IMR-90 (cell line): ENCODE measurements at regions not wholly inside any gene's neighbourhood (a gene's known extent, or its start where the extent isn't known, plus 50 kb on each side); places are given as distances from the start of the nearest gene placed in this dataset.
A peak's percentile ranks its signal among the peaks of the same experiment; 100 is the strongest.
"Not testable (repeated sequence)": the region's sequence is repeated elsewhere in the genome, so short reads cannot be mapped to it uniquely, and the experiment has no call there.

Source experiments
- ATAC-seq: fragments of 200-7000 bp; cut with Tn5 transposase; 2 replicates; pipeline ENCODE4 v1.9.1; 2020; ENCODE audit warnings: low read depth, mild to moderate bottlenecking, moderate library complexity
- BruUV-seq: library from RNA; stranded (reverse); fragments of 400-500 nt; replicated peaks from 2 replicates; lab custom pipeline; 2021; lab: Mats Ljungman, UMichigan
- CTCF ChIA-PET: fragments of 300-600 bp; formaldehyde crosslinking; extraction: SDS; loops from one replicate; lab custom pipeline; 2021; ENCODE audit warnings: antibody characterized with exemption; lab: Yijun Ruan, JAX
- POLR2A ChIA-PET: fragments of 300-600 bp; sonication (Branson Sonifier 250); formaldehyde crosslinking; loops from one replicate; lab custom pipeline; 2022; ENCODE audit warnings: antibody characterized with exemption; ENCODE audit not compliant: unreplicated experiment; lab: Charles Lee
- DNase-seq: peaks from one replicate; pipeline ENCODE4 v3.0.0; 2013
- H2AFZ ChIP-seq: replicated peaks from 2 replicates; pipeline ENCODE3; 2013; ENCODE audit warnings: low read length, mild to moderate bottlenecking; ENCODE audit not compliant: poor library complexity
- H2AK5ac ChIP-seq: 2 replicates; pipeline ENCODE4 v1.6.1; 2013; ENCODE audit warnings: low read depth, low read length, inconsistent platforms
- H2AK9ac ChIP-seq: replicated peaks from 2 replicates; pipeline ENCODE3; 2013; ENCODE audit warnings: mild to moderate bottlenecking, low read depth, low read length, moderate library complexity; ENCODE audit not compliant: poor library complexity
- H2BK120ac ChIP-seq: 2 replicates; pipeline ENCODE4 v1.6.1; 2013; ENCODE audit warnings: low read depth, low read length, inconsistent platforms
- H2BK15ac ChIP-seq: 3 replicates; pipeline ENCODE4 v1.6.1; 2013; ENCODE audit warnings: low read depth, low read length, inconsistent platforms
- H2BK20ac ChIP-seq: 2 replicates; pipeline ENCODE4 v1.6.1; 2013; ENCODE audit warnings: low read depth, mild to moderate bottlenecking, inconsistent platforms, low read length, moderate library complexity
- H2BK5ac ChIP-seq: 2 replicates; pipeline ENCODE4 v1.6.1; 2013; ENCODE audit warnings: mild to moderate bottlenecking, low read depth, low read length, inconsistent platforms; ENCODE audit not compliant: poor library complexity, severe bottlenecking
- H3K14ac ChIP-seq: replicated peaks from 2 replicates; pipeline ENCODE4 v1.6.1; 2013; ENCODE audit warnings: low read depth, low read length, inconsistent platforms
- H3K18ac ChIP-seq: 2 replicates; pipeline ENCODE4 v1.6.1; 2013; ENCODE audit warnings: low read depth, low read length, control low read depth
- H3K23ac ChIP-seq: 2 replicates; pipeline ENCODE4 v1.6.1; 2013; ENCODE audit warnings: low read depth, low read length, inconsistent platforms
- H3K27ac ChIP-seq: 2 replicates; pipeline ENCODE4 v1.5.1; 2013; ENCODE audit warnings: mild to moderate bottlenecking, control low read depth, low read length; ENCODE audit not compliant: insufficient read depth
- H3K27me3 ChIP-seq: 2 replicates; pipeline ENCODE4 v1.6.1; 2013; ENCODE audit warnings: low read length; ENCODE audit not compliant: control insufficient read depth, insufficient read depth
- H3K36me3 ChIP-seq: 2 replicates; pipeline ENCODE4 v1.6.1; 2013; ENCODE audit warnings: low read length, mixed read lengths; ENCODE audit not compliant: control insufficient read depth, insufficient read depth
- H3K4ac ChIP-seq: 2 replicates; pipeline ENCODE4 v1.6.1; 2013; ENCODE audit warnings: low read depth, low read length, inconsistent platforms
- H3K4me1 ChIP-seq: 2 replicates; pipeline ENCODE4 v1.6.1; 2013; ENCODE audit warnings: low read length, mixed read lengths; ENCODE audit not compliant: control insufficient read depth, insufficient read depth
- H3K4me2 ChIP-seq: 2 replicates; pipeline ENCODE4 v1.6.1; 2013; ENCODE audit warnings: low read depth, mild to moderate bottlenecking, control low read depth, low read length, moderate library complexity
- H3K4me3 ChIP-seq: 2 replicates; pipeline ENCODE4 v1.5.1; 2013; ENCODE audit warnings: low read depth, mild to moderate bottlenecking, control low read depth, low read length, moderate library complexity; ENCODE audit not compliant: insufficient read depth
- H3K56ac ChIP-seq: 2 replicates; pipeline ENCODE4 v1.6.1; 2013; ENCODE audit warnings: low read length, inconsistent platforms; ENCODE audit not compliant: insufficient read depth; ENCODE audit errors: extremely low read depth
- H3K79me1 ChIP-seq, 2 experiments: 2 replicates each; pipeline ENCODE4 v1.6.1; 2013; ENCODE audit warnings: low read length in 2 of 2, inconsistent platforms in 1 of 2, low read depth in 1 of 2
- H3K9ac ChIP-seq: 2 replicates; pipeline ENCODE4 v1.6.1; 2013; ENCODE audit warnings: low read depth, low read length, control low read depth
- H3K9me1 ChIP-seq: 2 replicates; pipeline ENCODE4 v1.6.1; 2013; ENCODE audit warnings: low read length, inconsistent platforms; ENCODE audit not compliant: insufficient read depth
- H3K9me3 ChIP-seq: 2 replicates; pipeline ENCODE4 v1.6.1; 2013; ENCODE audit warnings: low read length; ENCODE audit not compliant: control insufficient read depth, insufficient read depth
- H4K20me1 ChIP-seq: 2 replicates; pipeline ENCODE4 v1.6.1; 2013; ENCODE audit warnings: low read length, inconsistent platforms; ENCODE audit not compliant: insufficient read depth
- H4K5ac ChIP-seq: 2 replicates; pipeline ENCODE4 v1.6.1; 2013; ENCODE audit warnings: mild to moderate bottlenecking, low read depth, low read length, control low read depth
- H4K8ac ChIP-seq, 2 experiments: 2 replicates each; pipeline ENCODE4 v1.6.1; 2013; ENCODE audit warnings: low read depth in 2 of 2, low read length in 2 of 2, control low read depth in 1 of 2, inconsistent platforms in 1 of 2
- H4K91ac ChIP-seq: 2 replicates; pipeline ENCODE4 v1.6.1; 2013; ENCODE audit warnings: low read depth, low read length, inconsistent platforms; ENCODE audit not compliant: insufficient read depth
- MAZ ChIP-seq: IDR thresholded peaks from 2 replicates; pipeline ENCODE4 v1.6.1; 2012; ENCODE audit warnings: low read depth, mild to moderate bottlenecking, low read length, improper control_type of control experiment, moderate library complexity, borderline replicate concordance
- RAD21 ChIP-seq: IDR thresholded peaks from 2 replicates; pipeline ENCODE4 v1.6.1; 2012; ENCODE audit warnings: low read length, improper control_type of control experiment
- SMC3 ChIP-seq: fragments of 150-350 bp; IDR thresholded peaks from 2 replicates; pipeline ENCODE4 v1.6.1; 2016; ENCODE audit warnings: low read depth, mild to moderate bottlenecking, antibody characterized with exemption, low read length, moderate library complexity
- WGBS, 2 experiments: methylation state at CpG; one replicate each; pipeline versions ENCODE4 v1.1.5 to v1.1.7; 2013; ENCODE audit warnings: missing lambda C conversion rate in 2 of 2; ENCODE audit not compliant: insufficient read length in 1 of 2; ENCODE audit errors: extremely low coverage in 2 of 2; 5-methylcytosine and 5-hydroxymethylcytosine counted together
- dilution Hi-C: fragments of 300-500 bp; cut with HindIII; formaldehyde crosslinking; loops from one replicate; pipeline ENCODE4 v1.14.3; 2018; ENCODE audit warnings: low sequenced_read_pairs; ENCODE audit not compliant: unreplicated experiment
- in situ Hi-C: fragments of 300-500 bp; cut with MboI; formaldehyde crosslinking; loops from 3 replicates; pipeline ENCODE4 v1.14.3; 2019; ENCODE audit warnings: low sequenced_read_pairs, inconsistent platforms, mixed read lengths
- intact Hi-C: fragments of 100-400 bp; cut with micrococcal nuclease; formaldehyde crosslinking; loops from 2 replicates; pipeline ENCODE4 v1.10.0; 2022
- TF ChIP-seq, protein P1 (sequence below): conservative IDR thresholded peaks from 2 replicates; pipeline ENCODE4 v1.5.1; 2012; ENCODE audit warnings: mild to moderate bottlenecking, low read depth, low read length, improper control_type of control experiment

DNA sequence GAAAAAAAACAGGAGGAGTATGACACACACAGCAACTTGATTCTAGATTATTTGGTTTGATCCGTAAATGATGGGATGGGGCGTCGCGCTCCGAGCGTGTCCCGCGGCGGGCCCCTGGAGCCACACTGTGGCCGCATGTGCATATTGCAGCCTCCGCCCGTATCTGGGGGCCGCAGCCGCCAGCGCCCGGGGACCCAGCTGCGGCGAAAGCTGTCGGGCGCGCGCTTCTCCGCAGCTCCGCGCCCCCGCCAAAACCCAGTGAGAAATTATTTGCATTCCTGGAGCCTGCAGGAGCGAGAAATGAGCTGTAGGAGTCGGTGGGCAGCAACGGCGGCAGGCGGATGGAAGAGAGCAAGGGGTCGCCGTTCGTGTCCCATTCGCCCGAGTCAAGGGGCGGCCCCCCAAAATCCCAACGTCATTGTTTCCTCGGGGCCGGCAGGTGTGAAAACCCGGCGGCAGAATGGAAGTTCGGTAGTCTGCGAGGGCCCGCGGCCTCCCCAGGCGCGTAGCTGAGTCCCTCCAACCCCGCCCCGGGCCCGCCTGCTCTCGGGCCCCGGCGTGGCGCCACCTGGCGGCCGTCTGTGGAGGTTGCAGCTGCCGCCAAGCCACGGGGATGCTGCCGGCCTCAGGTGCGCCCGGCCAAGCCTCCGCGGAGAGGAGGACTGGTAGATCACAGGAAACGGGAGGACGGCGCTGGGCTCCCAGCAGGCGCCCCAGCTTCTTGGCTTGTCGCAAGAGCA lies 86.8 kb downstream of the FAM72B start:
- TF ChIP-seq SMC3 = peak; percentile 36
- TF ChIP-seq, protein P1, sequence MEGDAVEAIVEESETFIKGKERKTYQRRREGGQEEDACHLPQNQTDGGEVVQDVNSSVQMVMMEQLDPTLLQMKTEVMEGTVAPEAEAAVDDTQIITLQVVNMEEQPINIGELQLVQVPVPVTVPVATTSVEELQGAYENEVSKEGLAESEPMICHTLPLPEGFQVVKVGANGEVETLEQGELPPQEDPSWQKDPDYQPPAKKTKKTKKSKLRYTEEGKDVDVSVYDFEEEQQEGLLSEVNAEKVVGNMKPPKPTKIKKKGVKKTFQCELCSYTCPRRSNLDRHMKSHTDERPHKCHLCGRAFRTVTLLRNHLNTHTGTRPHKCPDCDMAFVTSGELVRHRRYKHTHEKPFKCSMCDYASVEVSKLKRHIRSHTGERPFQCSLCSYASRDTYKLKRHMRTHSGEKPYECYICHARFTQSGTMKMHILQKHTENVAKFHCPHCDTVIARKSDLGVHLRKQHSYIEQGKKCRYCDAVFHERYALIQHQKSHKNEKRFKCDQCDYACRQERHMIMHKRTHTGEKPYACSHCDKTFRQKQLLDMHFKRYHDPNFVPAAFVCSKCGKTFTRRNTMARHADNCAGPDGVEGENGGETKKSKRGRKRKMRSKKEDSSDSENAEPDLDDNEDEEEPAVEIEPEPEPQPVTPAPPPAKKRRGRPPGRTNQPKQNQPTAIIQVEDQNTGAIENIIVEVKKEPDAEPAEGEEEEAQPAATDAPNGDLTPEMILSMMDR = peak; percentile 49
- TF ChIP-seq MAZ = 0 out of 2 replicates have a peak, but pooled peaks have one; percentile 1
- peak; percentile 30; the same call in 1 of the 2 replicates for TF ChIP-seq RAD21
- BruUV-seq, H3K9ac ChIP-seq, H4K91ac ChIP-seq, POLR2A ChIA-PET, H4K20me1 ChIP-seq, H3K4me3 ChIP-seq, H3K56ac ChIP-seq, H3K27me3 ChIP-seq, H2BK5ac ChIP-seq, H2AK5ac ChIP-seq, CTCF ChIA-PET, dilution Hi-C loops, H3K79me1 ChIP-seq, H2BK120ac ChIP-seq, H2BK15ac ChIP-seq, H3K27ac ChIP-seq, H4K8ac ChIP-seq, H3K9me3 ChIP-seq, H3K4me1 ChIP-seq, H2AK9ac ChIP-seq, H3K9me1 ChIP-seq, H3K36me3 ChIP-seq, H3K14ac ChIP-seq, H2BK20ac ChIP-seq, H3K23ac ChIP-seq, H4K5ac ChIP-seq, intact Hi-C loops, in situ Hi-C loops, H3K4me2 ChIP-seq, H3K18ac ChIP-seq, H3K4ac ChIP-seq, H2AFZ ChIP-seq: not testable (repeated sequence)
- peak; percentile 28 for DNase-seq
- peak; percentile 98 for ATAC-seq
- no CpG with 5 or more reads among the region's 69 CpGs for WGBS, 2 experiments

DNA sequence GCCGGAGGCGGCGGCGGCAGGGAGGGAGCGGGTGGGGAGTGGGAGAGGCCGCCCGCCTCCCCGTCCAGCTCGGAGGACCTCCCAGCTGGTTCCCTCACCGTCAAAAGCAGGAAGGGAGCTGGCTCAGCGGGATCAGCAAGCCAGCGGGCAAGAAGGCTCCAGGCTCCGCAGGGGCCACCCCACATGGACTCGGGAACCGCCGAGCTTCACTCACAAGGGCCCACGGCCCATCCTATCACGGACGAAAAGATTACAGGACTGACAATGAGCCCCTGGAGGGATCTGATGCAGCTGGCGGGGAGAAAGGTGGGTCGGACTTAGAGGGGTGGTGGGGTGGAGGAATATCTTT lies 86.3 kb downstream of the FAM72B start:
- CTCF ChIA-PET, DNase-seq, H2AK5ac ChIP-seq, H2BK5ac ChIP-seq, H3K56ac ChIP-seq, H4K20me1 ChIP-seq, H3K4me1 ChIP-seq, H4K8ac ChIP-seq, H2BK15ac ChIP-seq, intact Hi-C loops, H3K36me3 ChIP-seq, H3K9me3 ChIP-seq, H3K4me3 ChIP-seq, H2AFZ ChIP-seq, H3K4me2 ChIP-seq, H3K18ac ChIP-seq, POLR2A ChIA-PET, in situ Hi-C loops, BruUV-seq, dilution Hi-C loops, H4K91ac ChIP-seq, H2BK20ac ChIP-seq, H3K27ac ChIP-seq, H2AK9ac ChIP-seq, H4K5ac ChIP-seq, H3K79me1 ChIP-seq, H3K9me1 ChIP-seq, H3K9ac ChIP-seq, H3K14ac ChIP-seq, H3K4ac ChIP-seq, H3K23ac ChIP-seq, H3K27me3 ChIP-seq, H2BK120ac ChIP-seq: not testable (repeated sequence)
- peak; percentile 9 for ATAC-seq
- WGBS, 2 experiments = no CpG with 5 or more reads among the region's 21 CpGs
